C4-2B (cell line): ENCODE measurements at regions not wholly inside any gene's neighbourhood (a gene's known extent, or its start where the extent isn't known, plus 50 kb on each side); places are given as distances from the start of the nearest gene placed in this dataset.

Experiments
- H3K27ac ChIP-seq: fragments of 450-650 bp; 2 replicates; pipeline ENCODE4 v1.5.1; 2017
- CTCF ChIP-seq: fragments of 450-650 bp; conservative IDR thresholded peaks from 2 replicates; pipeline ENCODE4 v1.5.1; 2017; ENCODE audit warnings: mild to moderate bottlenecking
- ZFX ChIP-seq: fragments of 450-650 bp; IDR thresholded peaks from 2 replicates; pipeline ENCODE4 v1.6.1; 2017

- no peak for TF ChIP-seq ZFX
- no peak overlapping the region for H3K27ac ChIP-seq
Observed at GRCh38 chr4:34629451-34629850, 1614.9 kb downstream of the ARAP2 start.

DNA sequence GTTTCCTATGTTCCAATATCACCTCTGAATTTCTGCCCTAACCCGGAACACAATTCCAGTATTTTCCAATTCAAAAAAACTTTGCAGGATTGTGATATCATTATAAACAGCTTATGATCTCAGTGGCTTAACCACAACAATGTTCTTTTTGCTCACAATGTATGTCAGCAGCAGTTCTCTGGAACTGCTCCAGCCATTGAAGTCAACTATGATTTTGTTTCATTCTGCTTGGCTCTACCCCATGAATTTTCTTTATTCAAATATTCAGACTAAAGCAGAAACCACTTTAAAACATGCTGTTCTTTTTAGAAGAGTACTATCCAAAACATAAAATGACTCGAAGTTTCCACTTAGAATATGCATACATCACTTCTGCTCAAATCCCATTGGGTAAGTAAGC is 1611.1 kb downstream of the ARAP2 start:
- TF ChIP-seq CTCF (no peak), ZFX (no peak)
- H3K27ac ChIP-seq = no peak overlapping the region

GRCh38 chr4:34636623-34637022 is 1607.7 kb downstream of the ARAP2 start:
- TF ChIP-seq ZFX (no peak), CTCF (no peak)

GRCh38 chr4:34643476-34643875 is 1600.8 kb downstream of the ARAP2 start:
- H3K27ac ChIP-seq = no peak overlapping the region
- no peak for TF ChIP-seq ZFX
- no peak for TF ChIP-seq CTCF

More at GRCh38 chr4:34636623-34637022, 1607.7 kb downstream of the ARAP2 start:
- no peak overlapping the region for H3K27ac ChIP-seq

GRCh38 chr4:34644579-34645115 is 1599.7 kb downstream of the ARAP2 start:
- no peak for TF ChIP-seq ZFX
- no peak overlapping the region for H3K27ac ChIP-seq

DNA sequence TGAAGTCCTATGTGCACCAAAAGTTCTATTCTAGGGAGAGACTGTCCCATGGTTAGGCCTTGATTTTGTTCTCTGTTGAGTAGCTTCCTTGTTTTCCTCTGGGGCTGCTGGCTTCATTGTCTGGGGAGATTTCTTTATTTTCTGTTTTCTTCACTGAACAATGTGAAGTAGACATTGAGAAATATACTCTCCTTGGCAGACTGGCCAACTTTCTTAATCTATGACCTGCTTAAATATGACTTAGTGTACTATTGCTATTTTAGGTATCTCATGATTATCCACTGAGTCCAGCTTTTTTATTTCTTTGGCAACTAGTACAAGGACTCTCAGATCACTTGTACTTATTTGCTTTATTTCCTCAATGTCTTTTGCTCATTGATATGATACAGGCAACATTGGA is 1594.6 kb downstream of the ARAP2 start:
- H3K27ac ChIP-seq = no peak overlapping the region
- TF ChIP-seq CTCF (no peak), ZFX (no peak)

DNA sequence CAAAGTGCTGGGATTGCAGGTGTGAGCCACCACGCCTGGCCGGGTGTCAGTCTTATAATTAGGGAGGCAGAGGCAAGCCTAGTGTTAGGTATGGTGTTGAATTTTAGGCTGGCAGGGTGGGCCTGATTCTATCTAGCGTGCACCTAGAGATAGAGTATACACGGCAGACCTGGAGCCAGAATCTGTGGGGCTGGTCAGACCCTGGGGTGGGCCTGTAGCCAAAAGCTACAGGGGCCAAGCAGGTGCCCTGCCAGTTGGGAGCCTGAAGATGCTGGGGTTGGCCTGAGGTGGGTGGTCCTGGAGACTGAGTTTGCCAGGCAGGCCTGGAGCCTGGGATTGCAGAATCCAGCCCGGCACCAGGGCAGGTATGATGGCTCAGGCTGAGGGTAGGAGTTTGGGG is 1580.3 kb downstream of the ARAP2 start:
- no peak for TF ChIP-seq CTCF
- H3K27ac ChIP-seq = no peak overlapping the region

DNA sequence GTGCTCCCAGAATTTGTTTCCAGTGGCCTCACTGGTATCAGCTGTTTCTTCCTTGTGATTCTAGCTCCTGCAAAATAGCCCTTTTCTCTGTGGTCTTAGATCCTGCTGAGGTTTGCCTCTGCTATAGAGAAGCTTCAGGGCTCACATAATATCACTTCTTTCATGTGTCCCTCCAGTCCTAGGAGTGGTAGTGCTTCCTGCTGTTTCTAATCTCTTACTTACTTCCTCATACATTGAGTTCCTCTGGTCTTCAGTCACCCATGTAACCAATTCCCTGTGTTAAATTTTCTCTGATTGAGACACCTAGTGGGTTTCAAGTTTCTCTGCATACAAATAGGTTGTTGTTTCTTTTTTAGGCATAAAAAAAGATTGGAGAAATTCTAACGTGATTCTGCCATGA is 1567.9 kb downstream of the ARAP2 start:
- no peak for TF ChIP-seq CTCF
- TF ChIP-seq ZFX = no peak
- no peak overlapping the region for H3K27ac ChIP-seq

GRCh38 chr4:34678431-34678830 is 1565.9 kb downstream of the ARAP2 start:
- no peak for TF ChIP-seq ZFX
- TF ChIP-seq CTCF = no peak
- H3K27ac ChIP-seq = no peak overlapping the region
